NCI-H2107 treated with DMSO at 0.1 percent for 48 hours (cell line): ENCODE measurements at regions not wholly inside any gene's neighbourhood (a gene's known extent, or its start where the extent isn't known, plus 50 kb on each side); places are given as distances from the start of the nearest gene placed in this dataset.

Experiments
- DNase-seq: peaks from one replicate; lab custom pipeline; 2025; ENCODE audit not compliant: unreplicated experiment; lab: John Stamatoyannopoulos, UW

DNA sequence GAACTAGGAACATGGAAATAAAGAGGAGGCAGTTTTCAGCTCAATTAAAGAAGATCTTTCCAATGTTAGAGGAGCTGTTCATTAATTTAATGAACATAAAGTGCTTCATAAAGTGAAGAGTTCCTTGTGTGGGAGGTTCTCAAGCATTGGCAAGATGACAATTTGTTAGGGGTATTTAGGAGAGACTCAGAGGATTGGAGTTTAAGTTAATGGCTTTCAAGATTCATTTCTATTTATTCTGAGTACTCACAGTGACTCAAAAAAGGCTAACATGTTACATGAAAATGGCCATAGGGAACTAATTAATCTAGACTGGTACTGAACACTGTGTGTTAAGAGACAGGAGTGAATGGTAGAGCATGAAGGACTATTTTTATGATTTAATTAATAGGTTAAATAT lies 55.4 kb upstream of the CDH12 start:
- DNase-seq: no peak

DNA sequence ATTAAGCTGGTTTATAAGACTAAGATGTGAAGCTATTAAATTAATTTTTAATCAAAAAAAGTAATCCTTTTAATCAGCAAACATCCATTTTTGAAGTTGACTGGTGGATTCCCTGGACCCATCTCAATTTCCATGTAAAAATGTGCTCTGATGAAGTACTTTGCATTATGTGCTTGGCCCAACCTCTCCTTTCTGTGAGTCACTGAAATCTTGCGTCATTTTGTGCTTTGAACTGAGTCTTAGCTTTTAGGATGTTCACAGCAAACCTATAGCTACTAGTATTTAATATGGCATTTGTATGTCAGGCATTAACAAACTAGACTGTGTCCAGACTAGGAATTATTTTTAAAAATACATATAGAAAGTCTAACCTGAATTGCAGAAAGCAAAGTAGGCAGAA lies 55.0 kb upstream of the CDH12 start:
- no peak for DNase-seq
